NCI-H128 (cell line): ENCODE measurements at regions not wholly inside any gene's neighbourhood (a gene's known extent, or its start where the extent isn't known, plus 50 kb on each side); places are given as distances from the start of the nearest gene placed in this dataset.
"Not testable (repeated sequence)": the region's sequence is repeated elsewhere in the genome, so short reads cannot be mapped to it uniquely, and the experiment has no call there.

Experiments
- DNase-seq: peaks from one replicate; lab custom pipeline; 2025; ENCODE audit not compliant: unreplicated experiment; lab: John Stamatoyannopoulos, UW

GRCh38 chr10:33102071-33102470, 144.0 kb upstream of the ITGB1 start:
- DNase-seq = no peak

GRCh38 chr10:33101392-33101787, 143.4 kb upstream of the ITGB1 start:
- DNase-seq = no peak

GRCh38 chr10:33100781-33101391, 142.9 kb upstream of the ITGB1 start:
- no peak for DNase-seq

- no peak for DNase-seq
These were observed 141.7 kb upstream of the ITGB1 start for GRCh38 chr10:33099748-33100147.

GRCh38 chr10:33098951-33099663, 141.1 kb upstream of the ITGB1 start:
- no peak for DNase-seq

- no peak for DNase-seq
These were observed 138.1 kb upstream of the ITGB1 start for GRCh38 chr10:33095867-33096815.

- no peak for DNase-seq
These were observed 136.4 kb upstream of the ITGB1 start for GRCh38 chr10:33094263-33095051.

GRCh38 chr10:33093362-33093761, 135.3 kb upstream of the ITGB1 start:
- no peak for DNase-seq

GRCh38 chr10:33092596-33092995, 134.6 kb upstream of the ITGB1 start:
- no peak for DNase-seq

- no peak for DNase-seq
These were observed 133.2 kb upstream of the ITGB1 start for GRCh38 chr10:33091201-33091600.

- no peak for DNase-seq
These were observed 131.0 kb upstream of the ITGB1 start for GRCh38 chr10:33088990-33089389.

- no peak for DNase-seq
These were observed 129.9 kb upstream of the ITGB1 start for GRCh38 chr10:33087922-33088321.

- DNase-seq = no peak
These were observed 129.1 kb upstream of the ITGB1 start for GRCh38 chr10:33087152-33087551.

- no peak for DNase-seq
These were observed 128.1 kb upstream of the ITGB1 start for GRCh38 chr10:33086100-33086499.

- no peak for DNase-seq
These were observed 127.3 kb upstream of the ITGB1 start for GRCh38 chr10:33085313-33085833.

GRCh38 chr10:33084453-33084852, 126.4 kb upstream of the ITGB1 start:
- DNase-seq = no peak

- DNase-seq = no peak
These were observed 124.4 kb upstream of the ITGB1 start for GRCh38 chr10:33082373-33082895.

- DNase-seq = not testable (repeated sequence)
These were observed 122.4 kb upstream of the ITGB1 start for GRCh38 chr10:33080467-33080866.

GRCh38 chr10:33074443-33074842, 116.4 kb upstream of the ITGB1 start:
- no peak for DNase-seq

- no peak for DNase-seq
These were observed 115.8 kb upstream of the ITGB1 start for GRCh38 chr10:33073641-33074415.
